ENCODE measurements at regions not wholly inside any gene's neighbourhood (a gene's known extent, or its start where the extent isn't known, plus 50 kb on each side); places are given as distances from the start of the nearest gene placed in this dataset.

GRCh38 chrX:130516123-130516522 is 114.3 kb downstream of the RBMX2 start:
- Histone ChIP-seq H3K27ac (ENCODE audit: low read depth, low read length) (no peak overlapping the region), H3K27me3 (ENCODE audit: control insufficient read depth, insufficient read depth, low read length, poor library complexity, severe bottlenecking) (no peaks in the 10 kb centered on the region), H3K9me3 (ENCODE audit: control insufficient read depth, low read length) (no peaks in the 10 kb centered on the region), H3K4me3 (ENCODE audit: low read length) (no peak overlapping the region), H3K36me3 (ENCODE audit: control insufficient read depth, insufficient read depth, low read length) (no peaks in the 10 kb centered on the region), H3K4me1 (ENCODE audit: control insufficient read depth, insufficient read depth, low read length) (no peaks in the 10 kb centered on the region), H3K9ac (ENCODE audit: extremely low read depth, low read length, poor library complexity, severe bottlenecking) (no peak overlapping the region)
- Mint-ChIP-seq H3K27me3 (ENCODE audit: insufficient read depth) (no peaks in the 10 kb centered on the region), H3K4me3 (no peak overlapping the region), H3K9me3 (peaks cover 38% of the 10 kb centered on the region), H3K4me1 (no peaks in the 10 kb centered on the region), H3K27ac (no peak overlapping the region), H3K36me3 (ENCODE audit: low read depth) (no peaks in the 10 kb centered on the region)
- no CpG with 5 or more reads among the region's 1 CpG for WGBS, 2 experiments (ENCODE audit: insufficient coverage in 1 of 2, insufficient read length in 1 of 2)
- DNase-seq = no peak
- no peak for TF ChIP-seq CTCF (conservative IDR thresholded peaks at IDR 0.05)

- no peak for TF ChIP-seq CTCF (conservative IDR thresholded peaks at IDR 0.05)
- Histone ChIP-seq H3K4me1 (ENCODE audit: control insufficient read depth, insufficient read depth, low read length) (no peaks in the 10 kb centered on the region), H3K27ac (ENCODE audit: low read depth, low read length) (no peak overlapping the region), H3K4me3 (ENCODE audit: low read length) (peak overlapping the region; percentile 78), H3K36me3 (ENCODE audit: control insufficient read depth, insufficient read depth, low read length) (no peaks in the 10 kb centered on the region), H3K9ac (ENCODE audit: extremely low read depth, low read length, poor library complexity, severe bottlenecking) (no peak overlapping the region), H3K27me3 (ENCODE audit: control insufficient read depth, insufficient read depth, low read length, poor library complexity, severe bottlenecking) (no peaks in the 10 kb centered on the region), H3K9me3 (ENCODE audit: control insufficient read depth, low read length) (no peaks in the 10 kb centered on the region)
- peaks cover 3% of the 10 kb centered on the region for H3K9me3 Mint-ChIP-seq
- H3K36me3 Mint-ChIP-seq (ENCODE audit: low read depth) = no peaks in the 10 kb centered on the region
- H3K27me3 Mint-ChIP-seq (ENCODE audit: insufficient read depth) = peaks cover 10% of the 10 kb centered on the region
- peak overlapping the region; percentile 57 for H3K4me3 Mint-ChIP-seq
- no peaks in the 10 kb centered on the region for H3K4me1 Mint-ChIP-seq
- H3K27ac Mint-ChIP-seq = no peak overlapping the region
- DNase-seq = peak; percentile 80
- 10 to 20% methylated on average over 2 to 42 of the region's 42 CpGs for WGBS, 2 experiments (ENCODE audit: insufficient coverage in 1 of 2, insufficient read length in 1 of 2)
Observed at GRCh38 chrX:130523460-130524394, 121.9 kb downstream of the RBMX2 start.

- Histone ChIP-seq H3K4me3 (ENCODE audit: low read length) (peak overlapping the region; percentile 78), H3K9ac (ENCODE audit: extremely low read depth, low read length, poor library complexity, severe bottlenecking) (no peak overlapping the region), H3K4me1 (ENCODE audit: control insufficient read depth, insufficient read depth, low read length) (no peaks in the 10 kb centered on the region), H3K9me3 (ENCODE audit: control insufficient read depth, low read length) (no peaks in the 10 kb centered on the region), H3K27me3 (ENCODE audit: control insufficient read depth, insufficient read depth, low read length, poor library complexity, severe bottlenecking) (no peaks in the 10 kb centered on the region), H3K27ac (ENCODE audit: low read depth, low read length) (no peak overlapping the region), H3K36me3 (ENCODE audit: control insufficient read depth, insufficient read depth, low read length) (no peaks in the 10 kb centered on the region)
- Mint-ChIP-seq H3K27me3 (ENCODE audit: insufficient read depth) (peaks cover 10% of the 10 kb centered on the region), H3K9me3 (peaks cover 3% of the 10 kb centered on the region), H3K27ac (no peak overlapping the region), H3K4me3 (peak overlapping the region; percentile 57), H3K36me3 (ENCODE audit: low read depth) (no peaks in the 10 kb centered on the region), H3K4me1 (no peaks in the 10 kb centered on the region)
- WGBS, 2 experiments (ENCODE audit: insufficient coverage in 1 of 2, insufficient read length in 1 of 2) = 80 to 97% methylated on average over 1 to 4 of the region's 6 CpGs
- no peak for TF ChIP-seq CTCF (conservative IDR thresholded peaks at IDR 0.05)
- no peak for DNase-seq
Observed at GRCh38 chrX:130524476-130525194, 122.8 kb downstream of the RBMX2 start.
